Sigmoid colon (tissue), 4 donors: ENCODE measurements at regions not wholly inside any gene's neighbourhood (a gene's known extent, or its start where the extent isn't known, plus 50 kb on each side); places are given as distances from the start of the nearest gene placed in this dataset.

ENCODE experiments used
- CTCF ChIP-seq, 4 experiments: fragments of 450-650 bp in 3 of 4; fragments of 200-600 bp in 1 of 4; IDR thresholded peaks; one replicate each; pipeline ENCODE4 v1.5.1; 2016 to 2019; ENCODE audit warnings: antibody characterized with exemption in 4 of 4, mild to moderate bottlenecking in 3 of 4, moderate library complexity in 2 of 4
- EP300 ChIP-seq, 4 donors: sonication (generic); formaldehyde crosslinking; IDR thresholded peaks; one replicate each; pipeline ENCODE4 v1.6.1; 2017; ENCODE audit warnings: antibody characterized with exemption in 4 of 4
- POLR2A ChIP-seq, 2 donors: fragments of 450-650 bp; IDR thresholded peaks; one replicate each; pipeline ENCODE4 v1.6.1; 2016; ENCODE audit warnings: antibody characterized with exemption in 2 of 2, mild to moderate bottlenecking in 2 of 2, moderate library complexity in 2 of 2
- POLR2AphosphoS5 ChIP-seq, 4 donors: sonication (generic); formaldehyde crosslinking; IDR thresholded peaks; one replicate each; pipeline ENCODE4 v1.6.1; 2017; ENCODE audit warnings: antibody characterized with exemption in 4 of 4

GRCh38 chr6:84560436-84561390 is 203.7 kb downstream of the TBX18 start:
- TF ChIP-seq CTCF (IDR thresholded peaks at IDR 0.05) (no peak), POLR2A (IDR thresholded peaks at IDR 0.05) (no peak), POLR2AphosphoS5 (IDR thresholded peaks at IDR 0.05) (no peak), EP300 (IDR thresholded peaks at IDR 0.05) (no peak)
